ENCODE measurements at regions not wholly inside any gene's neighbourhood (a gene's known extent, or its start where the extent isn't known, plus 50 kb on each side); places are given as distances from the start of the nearest gene placed in this dataset.

GRCh38 chr3:27596334-27596841, 112.2 kb upstream of the SLC4A7 start:
- no TSS peak for BruUV-seq (replicated peaks)
- Histone ChIP-seq H3K4me1 (ENCODE audit: insufficient read depth, low read length, poor library complexity, severe bottlenecking) (no peaks in the 10 kb centered on the region), H2AFZ (ENCODE audit: low read length) (no peak overlapping the region), H3K4me2 (ENCODE audit: low read length) (no peak overlapping the region), H3K4me3 (ENCODE audit: low read depth, low read length, poor library complexity, severe bottlenecking) (no peak overlapping the region), H3K9me3 (ENCODE audit: low read length) (no peaks in the 10 kb centered on the region), H3K36me3 (ENCODE audit: insufficient read depth, low read length) (no peaks in the 10 kb centered on the region), H3K27ac (ENCODE audit: low read depth, low read length, poor library complexity, severe bottlenecking) (no peak overlapping the region), H3K9me2 (ENCODE audit: insufficient read depth, low read length) (no peaks in the 10 kb centered on the region), H3K79me2 (ENCODE audit: insufficient read depth, low read depth, low read length) (no peaks in the 10 kb centered on the region), H4K20me1 (ENCODE audit: insufficient read depth, low read length) (no peaks in the 10 kb centered on the region)
- ChIA-PET POLR2A (no interaction called here), CTCF (ENCODE audit: unreplicated experiment) (no interaction called here)
- intact Hi-C loops (cut with micrococcal nuclease; ENCODE audit: unreplicated experiment): no loop called here
- peak; percentile 2 for DNase-seq (ENCODE audit: low spot score)
- no peak for TF ChIP-seq CTCF (conservative IDR thresholded peaks at IDR 0.05; ENCODE audit: low read length)
- no peak for TF ChIP-seq EZH2phosphoT487 (IDR thresholded peaks at IDR 0.05; ENCODE audit: borderline replicate concordance, low read depth, low read length)

- no peak overlapping the region for H3K4me3 ChIP-seq (ENCODE audit: low read depth, low read length, poor library complexity, severe bottlenecking)
- no peak overlapping the region for H3K4me2 ChIP-seq (ENCODE audit: low read length)
- intact Hi-C loops (cut with micrococcal nuclease; ENCODE audit: unreplicated experiment): no loop called here
- no peak overlapping the region for H3K27ac ChIP-seq (ENCODE audit: low read depth, low read length, poor library complexity, severe bottlenecking)
- peaks cover 5% of the 10 kb centered on the region for H3K4me1 ChIP-seq (ENCODE audit: insufficient read depth, low read length, poor library complexity, severe bottlenecking)
- no peak for TF ChIP-seq CTCF (conservative IDR thresholded peaks at IDR 0.05; ENCODE audit: low read length)
- TF ChIP-seq EZH2phosphoT487 (IDR thresholded peaks at IDR 0.05; ENCODE audit: borderline replicate concordance, low read depth, low read length): no peak
- no peaks in the 10 kb centered on the region for H3K79me2 ChIP-seq (ENCODE audit: insufficient read depth, low read depth, low read length)
- H4K20me1 ChIP-seq (ENCODE audit: insufficient read depth, low read length): no peaks in the 10 kb centered on the region
- BruUV-seq (replicated peaks): no TSS peak
- no peaks in the 10 kb centered on the region for H3K36me3 ChIP-seq (ENCODE audit: insufficient read depth, low read length)
- POLR2A ChIA-PET: interaction anchor here (0.6 kb wide), 1 partner anchor 597 kb away, joined by 3 read pairs; no protein-coding TSS in a partner anchor
- no peaks in the 10 kb centered on the region for H3K9me2 ChIP-seq (ENCODE audit: insufficient read depth, low read length)
- no peak overlapping the region for H2AFZ ChIP-seq (ENCODE audit: low read length)
- H3K9me3 ChIP-seq (ENCODE audit: low read length): no peaks in the 10 kb centered on the region
- CTCF ChIA-PET (ENCODE audit: unreplicated experiment): no interaction called here
- DNase-seq (ENCODE audit: low spot score): no peak
Measured at GRCh38 chr3:27594096-27594690, 110.0 kb upstream of the SLC4A7 start.

GRCh38 chr3:27593173-27593572, 109.0 kb upstream of the SLC4A7 start:
- CTCF ChIA-PET (ENCODE audit: unreplicated experiment): no interaction called here
- BruUV-seq (replicated peaks): no TSS peak

More at GRCh38 chr3:27593173-27593572, 109.0 kb upstream of the SLC4A7 start:
- intact Hi-C loops (cut with micrococcal nuclease; ENCODE audit: unreplicated experiment): no loop called here
- Histone ChIP-seq H3K4me1 (ENCODE audit: insufficient read depth, low read length, poor library complexity, severe bottlenecking) (peaks cover 5% of the 10 kb centered on the region), H2AFZ (ENCODE audit: low read length) (no peak overlapping the region), H3K4me2 (ENCODE audit: low read length) (no peak overlapping the region), H3K4me3 (ENCODE audit: low read depth, low read length, poor library complexity, severe bottlenecking) (no peak overlapping the region), H4K20me1 (ENCODE audit: insufficient read depth, low read length) (no peaks in the 10 kb centered on the region), H3K9me3 (ENCODE audit: low read length) (no peaks in the 10 kb centered on the region), H3K79me2 (ENCODE audit: insufficient read depth, low read depth, low read length) (no peaks in the 10 kb centered on the region), H3K9me2 (ENCODE audit: insufficient read depth, low read length) (no peaks in the 10 kb centered on the region), H3K27ac (ENCODE audit: low read depth, low read length, poor library complexity, severe bottlenecking) (no peak overlapping the region), H3K36me3 (ENCODE audit: insufficient read depth, low read length) (no peaks in the 10 kb centered on the region)
- TF ChIP-seq EZH2phosphoT487 (IDR thresholded peaks at IDR 0.05; ENCODE audit: borderline replicate concordance, low read depth, low read length) (no peak), CTCF (conservative IDR thresholded peaks at IDR 0.05; ENCODE audit: low read length) (no peak)
- no peak for DNase-seq (ENCODE audit: low spot score)
- POLR2A ChIA-PET: interaction anchor here (0.7 kb wide), 1 partner anchor 37 kb away, joined by 3 read pairs; no protein-coding TSS in a partner anchor
